Fibroblast of skin of left quadriceps (primary cell): ENCODE measurements at regions not wholly inside any gene's neighbourhood (a gene's known extent, or its start where the extent isn't known, plus 50 kb on each side); places are given as distances from the start of the nearest gene placed in this dataset.
"Not testable (repeated sequence)": the region's sequence is repeated elsewhere in the genome, so short reads cannot be mapped to it uniquely, and the experiment has no call there.

Source experiments
- DNase-seq, 2 experiments: peaks; one replicate each; pipeline ENCODE4 v3.0.0-alpha.2; 2013; ENCODE audit warnings: low read depth in 2 of 2

DNA sequence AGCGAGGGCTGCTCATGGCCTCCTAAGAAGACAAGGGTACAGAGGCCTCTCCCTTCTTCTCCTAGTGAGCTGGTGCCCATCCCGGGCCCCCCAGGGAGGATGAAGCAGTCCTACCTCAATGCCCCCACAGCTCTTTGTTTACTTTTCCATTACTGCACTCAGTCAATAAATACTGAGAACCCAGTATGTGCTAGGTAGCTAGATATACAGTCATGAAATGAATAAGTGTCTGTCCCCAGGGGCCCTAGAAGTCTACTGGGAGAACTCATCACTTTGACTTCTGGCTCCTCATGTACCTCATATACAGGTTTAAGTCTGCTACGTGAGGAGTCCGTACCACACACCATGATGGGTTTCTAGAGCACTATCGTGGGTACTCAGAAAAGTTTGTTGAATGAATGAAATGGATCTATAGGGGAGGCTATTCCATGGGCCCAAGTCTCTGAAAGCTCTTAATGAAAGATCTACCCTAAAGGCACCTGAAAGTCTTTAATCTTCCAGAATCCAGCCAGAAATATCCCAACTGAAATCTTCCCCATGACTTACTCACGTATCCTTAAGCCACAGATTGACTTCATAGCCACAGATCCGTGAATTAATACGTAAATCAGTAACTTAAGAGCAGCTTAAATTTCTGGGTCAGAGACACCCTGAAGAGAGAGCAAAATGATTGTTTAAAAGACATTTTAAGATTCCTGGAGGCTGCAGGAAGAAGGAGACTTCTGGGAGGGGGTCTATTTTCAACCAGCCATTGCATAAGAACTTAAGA lies 51.6 kb upstream of the POMP start:
- DNase-seq, result no peak

DNA sequence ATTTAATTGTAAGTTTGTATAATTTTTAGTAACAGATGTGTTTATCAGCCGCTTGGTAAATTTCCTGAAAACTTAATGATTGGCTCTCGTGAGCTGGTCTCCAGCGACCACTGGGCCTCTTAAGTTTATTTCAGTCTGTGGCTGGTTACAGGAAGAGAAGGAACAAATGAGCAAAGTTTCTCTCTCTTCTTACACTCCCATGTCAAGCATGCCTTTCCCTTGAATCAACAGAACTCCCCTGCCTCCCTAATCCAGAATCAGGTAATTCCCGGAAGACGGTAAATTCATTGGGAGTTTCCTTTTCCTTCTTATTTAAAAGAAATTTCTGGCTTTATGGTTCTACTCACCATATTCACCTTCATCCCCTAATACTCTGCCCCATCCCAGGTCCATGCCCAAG lies 52.5 kb upstream of the POMP start:
- DNase-seq, result no peak

DNA sequence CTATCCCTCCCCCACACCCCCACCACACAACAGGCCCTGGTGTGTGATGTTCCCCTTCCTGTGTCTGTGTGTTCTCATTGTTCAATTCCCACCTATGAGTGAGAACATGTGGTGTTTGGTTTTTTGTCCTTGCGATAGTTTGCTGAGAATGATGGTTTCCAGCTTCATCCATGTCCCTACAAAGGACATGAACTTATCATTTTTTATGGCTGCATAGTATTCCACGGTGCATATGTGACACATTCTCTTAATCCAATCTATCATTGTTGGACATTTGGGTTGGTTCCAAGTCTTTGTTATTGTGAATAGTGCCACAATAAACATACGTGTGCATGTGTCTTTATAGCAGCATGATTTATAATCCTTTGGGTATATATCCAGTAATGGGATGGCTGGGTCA lies 53.8 kb upstream of the POMP start:
- DNase-seq, result not testable (repeated sequence)

DNA sequence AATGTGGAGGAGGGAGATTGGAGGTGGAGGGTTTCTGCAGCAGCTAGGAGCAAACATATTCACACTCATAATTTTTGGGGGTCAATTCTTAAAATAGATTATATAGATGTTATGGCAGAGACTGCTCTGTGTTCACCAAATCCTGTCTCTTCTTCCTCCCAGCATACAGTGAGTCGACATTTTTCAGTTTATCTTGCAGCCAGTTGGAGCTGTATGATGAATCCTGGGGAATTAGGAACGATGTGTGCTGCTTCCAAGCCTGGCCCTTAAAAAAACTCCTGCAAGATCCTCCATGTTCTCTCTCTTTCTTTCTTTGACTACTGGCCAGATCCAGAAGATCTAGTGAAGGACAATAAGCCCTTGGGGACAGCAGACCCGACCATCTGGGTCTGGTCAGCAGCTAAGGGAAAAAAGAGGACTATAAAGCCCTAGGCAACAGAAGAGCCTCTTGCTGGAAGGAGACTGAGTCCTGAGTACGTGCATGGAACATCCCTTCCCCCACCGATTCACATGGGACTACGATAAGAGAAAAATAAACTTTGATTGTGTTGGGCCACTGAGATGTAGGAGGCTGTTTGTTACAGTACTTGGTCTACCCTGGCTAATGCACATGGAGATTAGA lies 55.8 kb upstream of the POMP start:
- DNase-seq, result no peak

GRCh38 chr13:28602580-28602979 lies 56.4 kb upstream of the POMP start:
- DNase-seq, result no peak

DNA sequence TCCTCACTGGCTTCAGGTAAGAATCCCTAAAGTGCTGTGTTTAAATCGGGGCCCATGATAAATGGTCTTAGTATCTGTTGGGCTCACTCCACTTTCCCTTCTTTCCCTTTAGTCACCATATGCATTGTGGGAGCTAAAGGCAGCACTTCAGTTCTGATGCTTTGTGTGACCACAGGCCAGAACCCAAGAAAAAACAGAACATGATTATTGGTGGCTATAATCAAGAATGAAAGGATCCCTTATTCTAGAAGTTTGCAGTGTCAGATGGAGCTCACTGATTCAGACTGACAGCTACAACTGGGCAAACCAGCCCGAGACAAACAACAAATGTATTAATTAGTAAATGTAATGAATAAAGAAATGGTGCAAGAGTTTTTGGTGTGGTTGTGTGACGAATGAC lies 57.3 kb upstream of the POMP start:
- DNase-seq, result no peak

DNA sequence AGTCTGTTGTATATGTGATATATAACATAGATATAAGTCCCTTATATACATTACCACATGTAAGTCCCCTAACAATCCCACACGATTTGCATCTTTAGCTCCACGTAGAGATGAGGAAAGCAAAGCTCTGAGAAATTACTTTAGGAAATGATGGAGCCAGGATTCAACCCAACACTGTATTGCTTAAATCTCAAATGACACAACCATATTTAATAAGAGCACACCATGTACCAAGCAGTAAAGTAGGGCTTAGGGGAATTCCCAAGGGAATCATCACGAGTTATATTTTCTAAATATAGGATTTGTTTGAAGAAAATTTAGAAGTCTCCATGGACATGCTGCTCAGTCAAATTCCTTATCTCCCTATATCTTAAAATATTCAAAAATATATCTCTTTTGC lies 61.3 kb upstream of the POMP start:
- no peak for DNase-seq

- no peak for DNase-seq
These were observed 68.5 kb upstream of the POMP start for GRCh38 chr13:28590461-28590860.

GRCh38 chr13:28588296-28588695 lies 70.6 kb upstream of the POMP start:
- DNase-seq, result no peak

- DNase-seq, result no peak
These were observed 71.8 kb upstream of the POMP start for GRCh38 chr13:28587174-28587540.

- DNase-seq, result no peak
These were observed 72.3 kb upstream of the POMP start for GRCh38 chr13:28586439-28587173.

DNA sequence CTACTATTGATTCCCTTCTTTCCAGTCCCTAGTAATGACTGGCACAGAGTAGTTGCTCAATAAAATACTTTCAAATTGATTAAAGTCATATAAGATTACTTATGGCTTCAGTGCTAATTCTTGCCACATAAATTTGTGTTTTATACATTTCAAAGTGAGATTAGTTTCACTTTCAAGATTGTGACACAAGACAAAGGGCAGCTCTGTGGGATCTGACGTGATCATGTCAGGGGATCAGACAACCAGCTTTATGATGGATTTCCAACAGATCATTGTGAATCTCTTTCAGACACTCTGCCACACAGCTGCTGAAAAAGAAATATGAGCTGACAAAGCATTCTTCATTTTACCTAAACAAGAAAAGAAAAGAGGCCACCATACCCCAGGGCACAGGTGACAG lies 73.4 kb upstream of the POMP start:
- no peak for DNase-seq

GRCh38 chr13:28584873-28585381 lies 74.0 kb upstream of the POMP start:
- peak; percentile 70 to 73 for DNase-seq

- DNase-seq, result no peak
These were observed 75.3 kb upstream of the POMP start for GRCh38 chr13:28583651-28584091.

GRCh38 chr13:28582892-28583240 lies 76.1 kb upstream of the POMP start:
- no peak for DNase-seq

DNA sequence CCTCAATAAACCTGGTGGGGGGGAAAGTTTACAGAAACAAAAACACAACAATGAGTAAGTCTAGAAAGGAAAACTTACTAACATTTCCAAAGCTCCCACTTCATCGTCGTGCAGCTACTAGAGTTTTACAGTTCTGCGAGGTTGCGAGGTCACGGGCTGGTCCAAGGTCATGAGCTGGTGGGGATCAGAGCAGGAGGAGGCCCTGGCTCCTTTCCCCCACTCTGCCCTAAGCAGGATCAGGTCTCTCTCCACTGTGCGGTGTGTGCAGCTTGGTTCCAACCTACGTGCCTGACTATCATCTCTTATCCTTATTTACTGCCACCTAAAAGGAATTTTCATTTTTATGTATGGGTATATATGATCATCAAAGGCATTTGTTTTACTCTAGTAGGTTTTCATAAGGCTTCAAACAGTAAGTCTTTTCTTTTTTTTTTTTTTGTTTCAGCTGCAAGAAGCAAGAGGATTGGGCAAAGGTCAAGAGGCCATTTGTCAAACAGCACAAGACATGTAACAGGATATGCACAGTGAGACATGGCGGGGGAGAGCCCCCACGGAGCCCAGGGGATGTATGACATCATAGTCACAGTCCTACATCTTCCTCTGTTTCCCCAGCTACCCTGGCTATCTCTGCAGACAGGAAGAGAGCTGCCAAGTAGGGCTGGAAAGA lies 76.6 kb upstream of the POMP start:
- DNase-seq, result no peak

- DNase-seq, result no peak
These were observed 77.5 kb upstream of the POMP start for GRCh38 chr13:28581451-28581850.

DNA sequence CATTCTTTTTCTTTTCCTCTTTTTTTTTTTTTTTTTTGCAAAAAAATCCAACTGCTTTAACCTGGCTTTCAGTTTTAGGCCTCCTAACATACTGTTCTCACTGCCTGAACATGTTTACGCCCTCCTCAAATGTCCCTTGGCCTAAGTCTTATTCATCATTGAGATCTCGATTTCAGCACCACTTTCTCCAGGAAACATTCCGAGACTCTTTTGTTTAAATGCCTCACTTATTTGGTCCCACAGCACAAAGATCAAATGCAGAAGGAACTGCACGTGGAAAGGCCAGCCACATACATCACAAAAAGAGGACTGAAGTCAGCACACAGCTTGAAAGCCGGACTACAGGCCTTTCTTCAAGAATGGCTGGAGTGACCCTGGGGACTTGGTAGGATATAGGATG lies 79.2 kb upstream of the POMP start:
- DNase-seq, result no peak

DNA sequence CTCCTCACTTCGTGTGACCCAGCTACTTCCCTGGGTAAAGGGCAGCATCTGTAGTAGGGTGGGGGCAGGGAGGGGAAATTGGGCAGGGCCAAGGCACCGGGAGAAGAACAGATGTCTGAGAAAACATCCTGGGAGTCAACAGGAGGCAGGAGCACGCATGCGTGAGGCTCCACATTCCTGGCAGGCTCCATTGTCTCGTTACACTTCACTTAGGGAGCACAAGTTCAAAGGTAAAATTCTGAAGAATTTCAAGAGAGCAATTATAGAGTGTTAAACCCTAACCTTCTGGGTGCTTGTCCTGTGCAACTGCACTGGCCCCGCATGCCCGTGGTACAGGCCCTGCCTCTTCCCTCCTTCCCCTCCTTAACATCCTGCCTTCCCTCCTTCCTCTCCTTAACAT lies 79.6 kb upstream of the POMP start:
- no peak for DNase-seq

GRCh38 chr13:28576067-28576466 lies 81.1 kb upstream of the FLT1 start:
- no peak for DNase-seq

- DNase-seq, result no peak
These were observed 80.3 kb upstream of the FLT1 start for GRCh38 chr13:28575200-28575599.

- DNase-seq, result peak; percentile 87 to 90
These were observed 79.8 kb upstream of the FLT1 start for GRCh38 chr13:28574617-28575142.
